ENCODE measurements at regions not wholly inside any gene's neighbourhood (a gene's known extent, or its start where the extent isn't known, plus 50 kb on each side); places are given as distances from the start of the nearest gene placed in this dataset.

DNA sequence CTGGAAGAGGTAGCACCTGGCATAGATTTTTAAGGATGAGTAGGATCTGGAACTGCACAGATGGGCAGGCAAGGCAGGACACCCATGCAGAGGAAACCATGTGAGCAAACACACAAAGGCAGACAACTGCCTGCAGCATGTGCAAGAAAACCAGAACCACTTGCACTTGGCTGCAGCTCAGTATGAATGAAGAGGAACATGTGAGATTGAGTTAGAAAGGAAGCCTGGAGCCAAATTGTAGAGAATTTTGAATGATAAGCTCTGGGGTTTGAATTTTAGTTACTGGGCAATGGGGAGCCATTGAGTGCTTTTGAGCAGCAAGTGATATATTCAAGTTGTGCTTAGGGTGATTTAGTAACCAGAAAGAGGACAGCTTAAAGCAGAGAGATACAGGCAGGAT is 583.4 kb downstream of the SOX6 start:
- peaks cover 0 to 3% (median 0%) of the 10 kb centered on the region in 4 donors for H3K27me3 ChIP-seq
- no peak overlapping the region for H3K27ac ChIP-seq
- TF ChIP-seq, protein P1, sequence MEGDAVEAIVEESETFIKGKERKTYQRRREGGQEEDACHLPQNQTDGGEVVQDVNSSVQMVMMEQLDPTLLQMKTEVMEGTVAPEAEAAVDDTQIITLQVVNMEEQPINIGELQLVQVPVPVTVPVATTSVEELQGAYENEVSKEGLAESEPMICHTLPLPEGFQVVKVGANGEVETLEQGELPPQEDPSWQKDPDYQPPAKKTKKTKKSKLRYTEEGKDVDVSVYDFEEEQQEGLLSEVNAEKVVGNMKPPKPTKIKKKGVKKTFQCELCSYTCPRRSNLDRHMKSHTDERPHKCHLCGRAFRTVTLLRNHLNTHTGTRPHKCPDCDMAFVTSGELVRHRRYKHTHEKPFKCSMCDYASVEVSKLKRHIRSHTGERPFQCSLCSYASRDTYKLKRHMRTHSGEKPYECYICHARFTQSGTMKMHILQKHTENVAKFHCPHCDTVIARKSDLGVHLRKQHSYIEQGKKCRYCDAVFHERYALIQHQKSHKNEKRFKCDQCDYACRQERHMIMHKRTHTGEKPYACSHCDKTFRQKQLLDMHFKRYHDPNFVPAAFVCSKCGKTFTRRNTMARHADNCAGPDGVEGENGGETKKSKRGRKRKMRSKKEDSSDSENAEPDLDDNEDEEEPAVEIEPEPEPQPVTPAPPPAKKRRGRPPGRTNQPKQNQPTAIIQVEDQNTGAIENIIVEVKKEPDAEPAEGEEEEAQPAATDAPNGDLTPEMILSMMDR (IDR thresholded peaks at IDR 0.05): no peak
- no peak for TF ChIP-seq POLR2A (IDR thresholded peaks at IDR 0.05)
- H3K4me1 ChIP-seq: peaks cover 0 to 27% (median 6%) of the 10 kb centered on the region in 3 donors
- no peaks in the 10 kb centered on the region for H3K9me3 ChIP-seq
- H3K4me3 ChIP-seq: no peak overlapping the region
- no peaks in the 10 kb centered on the region for H3K36me3 ChIP-seq
- no peak for DNase-seq
- intact Hi-C loops (cut with DNase I): no loop called here

DNA sequence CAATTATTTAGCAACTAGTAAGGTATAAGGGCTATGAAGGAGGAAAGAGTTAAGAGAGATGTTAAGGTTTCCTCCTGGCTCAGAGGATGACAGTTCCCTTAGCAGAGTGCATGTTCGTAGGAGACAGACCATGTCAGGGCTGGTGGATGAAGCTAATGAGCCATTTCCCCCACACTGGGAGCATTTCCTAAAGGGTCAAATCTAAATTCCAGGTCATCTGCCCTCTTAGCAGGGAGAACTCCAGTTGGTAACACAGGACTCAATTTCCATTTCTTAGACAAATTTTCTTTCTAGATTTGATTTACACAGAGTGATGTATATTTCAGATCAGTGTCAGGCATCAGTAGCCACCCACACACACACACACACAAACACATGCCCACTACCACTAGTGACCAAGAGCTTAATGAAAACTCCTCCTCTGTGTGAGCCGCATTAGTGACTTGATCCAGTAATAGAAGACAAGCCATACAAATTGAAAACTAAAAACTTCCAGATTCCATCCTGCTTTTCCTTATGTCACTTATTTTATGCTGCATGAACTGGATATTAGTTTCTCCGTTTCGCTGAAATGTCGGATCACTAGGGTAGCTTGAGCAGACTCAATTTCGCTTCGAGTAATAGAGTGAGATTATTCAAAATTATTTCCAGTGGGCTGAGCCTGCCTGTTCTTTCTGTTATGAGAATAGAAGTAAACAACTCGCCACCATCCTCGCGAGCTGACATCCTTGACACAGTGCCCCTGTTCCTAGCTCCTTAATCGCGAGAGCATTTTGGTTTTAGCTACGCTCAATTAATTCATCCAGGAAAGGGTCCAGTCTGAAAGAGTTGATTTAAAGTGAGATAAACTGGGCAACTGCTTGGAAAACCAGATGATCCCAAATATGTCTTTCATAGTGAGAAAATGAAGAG is 582.6 kb downstream of the SOX6 start:
- Histone ChIP-seq H3K9me3 (no peaks in the 10 kb centered on the region), H3K27ac (no peak overlapping the region), H3K4me3 (peak overlapping the region in 1 of 4 donors; percentile 19), H3K36me3 (no peaks in the 10 kb centered on the region), H3K27me3 (peaks cover 0 to 3% (median 0%) of the 10 kb centered on the region in 4 donors), H3K4me1 (peaks cover 0 to 22% (median 6%) of the 10 kb centered on the region in 3 donors)
- intact Hi-C loops (cut with DNase I): no loop called here
- no peak for TF ChIP-seq POLR2A (IDR thresholded peaks at IDR 0.05)
- WGBS, 2 donors: 71 to 78% methylated on average over 13 of the region's 13 CpGs
- no peak for DNase-seq

DNA sequence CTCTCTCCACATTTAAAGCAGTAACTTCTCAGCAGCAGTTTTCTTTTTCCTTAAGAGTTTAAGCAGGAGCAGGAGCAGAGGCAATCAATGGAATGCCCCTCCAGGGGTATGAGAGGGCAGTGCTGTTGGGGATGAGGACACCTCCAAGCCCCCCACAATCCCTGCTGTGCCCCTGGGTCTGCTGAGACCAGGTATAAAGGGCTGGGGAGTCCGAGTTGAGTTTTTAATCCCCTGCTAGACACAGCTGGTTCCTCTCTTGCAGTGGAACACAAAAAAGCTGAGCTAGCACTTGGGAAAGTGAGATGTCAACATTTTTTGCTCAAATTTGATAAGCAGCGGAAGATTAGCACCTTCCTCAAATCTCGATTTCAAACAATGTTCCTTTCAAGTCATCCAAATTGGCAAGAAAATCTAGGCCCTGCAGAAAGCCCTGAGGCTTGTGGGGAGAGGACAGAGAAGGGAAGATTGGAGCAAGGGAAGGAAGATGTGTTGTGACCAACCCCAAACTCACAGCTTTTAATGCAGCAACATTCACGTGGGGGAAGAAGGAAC is 581.9 kb downstream of the SOX6 start:
- DNase-seq: no peak
- 42 to 43% methylated on average over 4 of the region's 4 CpGs for WGBS, 2 donors
- intact Hi-C loops (cut with DNase I): no loop called here
- TF ChIP-seq, protein P1 (IDR thresholded peaks at IDR 0.05): no peak
- TF ChIP-seq POLR2A (IDR thresholded peaks at IDR 0.05): no peak
- Histone ChIP-seq H3K36me3 (no peaks in the 10 kb centered on the region), H3K9me3 (no peaks in the 10 kb centered on the region), H3K4me3 (peak overlapping the region in 1 of 4 donors; percentile 19), H3K4me1 (peaks cover 0 to 14% (median 2%) of the 10 kb centered on the region in 3 donors), H3K27me3 (peaks cover 0 to 3% (median 0%) of the 10 kb centered on the region in 4 donors), H3K27ac (no peak overlapping the region)

DNA sequence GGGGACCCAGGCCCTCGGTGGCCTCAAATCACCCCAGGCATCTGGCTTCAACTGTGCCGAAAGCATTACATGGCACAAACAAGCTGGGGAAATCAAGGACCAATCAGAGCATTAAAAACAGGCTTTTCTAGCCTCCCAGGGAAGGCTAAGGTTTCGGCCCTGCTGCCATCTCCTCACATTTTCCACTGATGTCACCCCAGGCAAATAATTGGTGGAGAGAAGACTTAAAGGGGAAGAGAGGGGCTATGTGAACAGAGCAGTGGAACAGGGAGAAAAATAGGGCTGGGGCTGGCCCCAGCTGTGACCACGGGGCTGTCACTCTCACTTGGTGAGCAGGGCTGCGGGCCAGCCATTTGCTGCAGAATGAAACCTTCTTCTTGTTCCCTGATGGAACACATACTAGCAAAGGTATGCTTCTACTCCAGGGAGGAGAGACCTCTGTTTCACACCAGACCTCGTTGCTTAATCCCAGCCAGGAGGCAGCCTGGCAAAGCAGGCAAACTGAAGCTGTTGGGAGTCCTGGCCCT is 581.3 kb downstream of the SOX6 start:
- 68 to 84% methylated on average over 4 to 5 of the region's 6 CpGs for whole genome bisulfite sequencing, 2 donors
- H3K4me3 ChIP-seq: no peak overlapping the region
- H3K27ac ChIP-seq: no peak overlapping the region
- no peaks in the 10 kb centered on the region for H3K36me3 ChIP-seq
- H3K9me3 ChIP-seq: no peaks in the 10 kb centered on the region
- peaks cover 0 to 3% (median 0%) of the 10 kb centered on the region in 4 donors for H3K27me3 ChIP-seq
- TF ChIP-seq, protein P1 (IDR thresholded peaks at IDR 0.05): no peak
- no peak for TF ChIP-seq POLR2A (IDR thresholded peaks at IDR 0.05)
- intact Hi-C loops (cut with DNase I): no loop called here
- H3K4me1 ChIP-seq: peaks cover 0 to 11% (median 2%) of the 10 kb centered on the region in 3 donors
- no peak for DNase-seq

DNA sequence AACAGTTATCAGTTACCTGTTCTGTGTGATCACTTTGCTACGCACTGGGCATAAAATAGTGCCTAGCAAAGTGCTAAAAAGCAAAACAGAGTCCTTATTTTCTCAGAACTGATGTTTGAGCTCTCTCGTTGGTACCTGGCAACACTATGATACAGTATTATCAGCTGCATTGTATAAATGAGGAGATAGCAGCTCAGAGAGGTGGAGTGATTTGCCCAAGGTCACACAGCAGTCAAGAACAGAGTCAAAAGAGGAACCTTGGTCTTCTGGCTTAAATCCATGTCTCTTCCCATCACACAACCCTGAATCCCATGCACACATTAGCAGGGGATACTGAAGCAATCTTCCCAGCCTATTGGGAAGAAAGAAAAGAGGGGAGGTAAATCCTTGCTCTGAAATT is 580.5 kb downstream of the SOX6 start:
- intact Hi-C loops (cut with DNase I): no loop called here
- TF ChIP-seq POLR2A (IDR thresholded peaks at IDR 0.05): no peak
- TF ChIP-seq, protein P1 (IDR thresholded peaks at IDR 0.05): no peak
- 68 to 85% methylated on average over 2 of the region's 2 CpGs for WGBS, 2 donors

More for the DNA sequence above, 580.5 kb downstream of the SOX6 start:
- Histone ChIP-seq H3K36me3 (no peaks in the 10 kb centered on the region), H3K9me3 (no peaks in the 10 kb centered on the region), H3K4me3 (no peak overlapping the region), H3K4me1 (peaks cover 0 to 14% (median 2%) of the 10 kb centered on the region in 3 donors), H3K27me3 (peaks cover 0 to 3% (median 0%) of the 10 kb centered on the region in 4 donors), H3K27ac (no peak overlapping the region)
- no peak for DNase-seq
